T-helper 1 cell treated with Interleukin-12 subunit alpha and Interleukin-12 subunit beta and Interleukin-4 antibody, amounts not matched to agents 30 μg/mL and 1 μg/mL, for 36 hours (primary cell): ENCODE measurements at regions not wholly inside any gene's neighbourhood (a gene's known extent, or its start where the extent isn't known, plus 50 kb on each side); places are given as distances from the start of the nearest gene placed in this dataset.
"Not testable (repeated sequence)": the region's sequence is repeated elsewhere in the genome, so short reads cannot be mapped to it uniquely, and the experiment has no call there.

Experiments
- H3K27ac Mint-ChIP-seq: one replicate; pipeline ENCODE4 v1.8.0; 2021; ENCODE audit warnings: mild to moderate bottlenecking, mixed read lengths
- H3K27me3 Mint-ChIP-seq: one replicate; pipeline ENCODE4 v1.8.0; 2021; ENCODE audit warnings: low read depth, mixed read lengths
- H3K36me3 Mint-ChIP-seq: one replicate; pipeline ENCODE4 v1.8.0; 2021; ENCODE audit warnings: low read depth, mixed read lengths
- H3K4me1 Mint-ChIP-seq: one replicate; pipeline ENCODE4 v1.8.0; 2021; ENCODE audit warnings: low read depth, mixed read lengths
- H3K4me3 Mint-ChIP-seq: one replicate; pipeline ENCODE4 v1.8.0; 2021; ENCODE audit warnings: mild to moderate bottlenecking, moderate library complexity, mixed read lengths
- H3K9me3 Mint-ChIP-seq: one replicate; pipeline ENCODE4 v1.8.0; 2021; ENCODE audit warnings: mixed read lengths

DNA sequence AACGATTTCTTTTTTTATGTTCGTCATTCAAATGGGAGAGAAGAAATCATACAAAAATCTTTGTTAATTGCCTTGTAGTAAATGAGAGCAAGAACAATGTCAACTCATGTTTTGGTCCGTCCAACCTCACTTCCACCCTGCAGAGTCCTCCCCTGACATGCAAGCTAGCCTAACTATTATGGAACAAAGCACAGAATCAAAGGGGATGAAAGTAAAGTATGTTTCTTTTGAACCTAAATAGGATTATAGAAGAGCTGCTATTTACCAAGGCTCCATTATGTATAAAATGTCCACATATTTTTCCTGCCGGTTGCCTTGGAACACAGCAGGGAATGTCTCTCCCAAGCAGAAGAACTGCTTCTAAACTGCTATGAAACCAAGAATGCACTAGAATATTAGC is 161.1 kb downstream of the MRPS30 start:
- Mint-ChIP-seq H3K4me1 (no peaks in the 10 kb centered on the region), H3K27ac (no peak overlapping the region), H3K27me3 (no peaks in the 10 kb centered on the region), H3K36me3 (no peaks in the 10 kb centered on the region), H3K4me3 (no peak overlapping the region), H3K9me3 (no peaks in the 10 kb centered on the region)

DNA sequence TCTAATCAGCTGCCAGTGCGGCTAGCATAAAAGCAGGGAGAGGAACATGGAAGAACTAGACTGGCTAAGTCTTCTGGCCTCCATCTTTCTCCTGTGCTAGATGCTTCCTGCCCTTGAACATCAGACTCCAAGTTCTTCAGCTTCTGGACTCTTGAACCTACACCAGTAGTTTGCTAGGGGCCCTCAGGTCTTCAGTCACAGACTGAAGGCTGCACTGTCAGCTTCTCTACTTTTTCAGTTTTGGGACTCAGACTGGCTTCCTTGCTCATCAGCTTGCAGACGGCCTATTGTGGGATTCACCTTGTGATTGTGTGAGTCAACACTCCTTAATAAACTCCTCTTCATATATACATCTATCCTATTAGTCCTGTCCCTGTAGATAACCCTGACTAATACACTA is 162.2 kb downstream of the MRPS30 start:
- not testable (repeated sequence) for H3K4me1 Mint-ChIP-seq, H3K27ac Mint-ChIP-seq, H3K9me3 Mint-ChIP-seq, H3K4me3 Mint-ChIP-seq, H3K36me3 Mint-ChIP-seq, H3K27me3 Mint-ChIP-seq

DNA sequence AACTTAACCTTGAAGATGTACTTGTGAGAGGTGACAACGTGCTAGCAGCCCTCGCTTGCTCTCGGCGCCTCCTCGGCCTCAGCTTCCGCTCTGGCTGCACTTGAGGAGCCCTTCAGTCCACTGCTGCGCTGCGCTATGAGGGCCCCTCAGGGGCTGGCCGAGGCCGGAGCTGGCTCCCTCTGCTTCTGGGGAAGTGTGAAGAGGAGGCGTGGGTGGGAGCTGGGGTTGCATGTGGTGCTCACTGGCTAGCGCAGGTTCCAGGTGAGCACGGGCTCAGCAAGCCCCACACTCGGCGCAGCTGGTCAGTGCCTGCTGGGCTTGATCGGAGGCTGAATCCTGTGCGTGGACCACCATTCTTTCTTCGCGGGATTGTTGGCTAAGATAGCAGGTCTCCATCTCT is 166.1 kb downstream of the MRPS30 start:
- Mint-ChIP-seq H3K36me3 (no peaks in the 10 kb centered on the region), H3K9me3 (peaks cover 14% of the 10 kb centered on the region), H3K27ac (no peak overlapping the region), H3K4me1 (no peaks in the 10 kb centered on the region), H3K27me3 (no peaks in the 10 kb centered on the region), H3K4me3 (no peak overlapping the region)

GRCh38 chr5:44981708-44982107 is 173.0 kb downstream of the MRPS30 start:
- H3K27ac Mint-ChIP-seq = no peak overlapping the region
- no peaks in the 10 kb centered on the region for H3K27me3 Mint-ChIP-seq
- H3K9me3 Mint-ChIP-seq = peaks cover 63% of the 10 kb centered on the region
- H3K4me1 Mint-ChIP-seq = no peaks in the 10 kb centered on the region
- H3K36me3 Mint-ChIP-seq = no peaks in the 10 kb centered on the region
- H3K4me3 Mint-ChIP-seq = no peak overlapping the region

- H3K4me3 Mint-ChIP-seq = no peak overlapping the region
- H3K27ac Mint-ChIP-seq = no peak overlapping the region
- no peaks in the 10 kb centered on the region for H3K36me3 Mint-ChIP-seq
- H3K9me3 Mint-ChIP-seq = peaks cover 66% of the 10 kb centered on the region
- H3K27me3 Mint-ChIP-seq = no peaks in the 10 kb centered on the region
- H3K4me1 Mint-ChIP-seq = no peaks in the 10 kb centered on the region
These were observed 174.3 kb downstream of the MRPS30 start for GRCh38 chr5:44983006-44983405.

DNA sequence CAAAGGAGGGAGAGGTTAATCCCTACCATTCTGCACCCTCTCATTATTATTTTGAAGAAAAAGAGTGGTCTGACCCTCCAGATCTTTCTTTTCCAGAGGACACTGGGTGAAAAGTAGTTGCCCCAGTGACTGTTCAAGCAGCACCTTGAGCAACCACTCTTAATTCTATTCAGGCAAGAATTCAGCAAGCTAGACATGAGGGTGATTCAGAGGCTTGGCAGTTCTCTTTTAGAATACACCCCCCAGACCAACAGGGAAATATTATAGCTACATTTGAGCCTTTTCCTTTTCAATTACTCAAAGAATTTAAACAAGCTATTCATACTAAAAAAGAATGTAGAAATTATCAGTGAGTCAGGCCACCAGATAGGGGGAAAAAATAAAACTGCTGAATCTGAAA is 178.3 kb downstream of the MRPS30 start:
- H3K4me1 Mint-ChIP-seq = no peaks in the 10 kb centered on the region
- no peaks in the 10 kb centered on the region for H3K27me3 Mint-ChIP-seq
- H3K27ac Mint-ChIP-seq = no peak overlapping the region
- H3K9me3 Mint-ChIP-seq = peaks cover 58% of the 10 kb centered on the region
- no peaks in the 10 kb centered on the region for H3K36me3 Mint-ChIP-seq
- H3K4me3 Mint-ChIP-seq = no peak overlapping the region

DNA sequence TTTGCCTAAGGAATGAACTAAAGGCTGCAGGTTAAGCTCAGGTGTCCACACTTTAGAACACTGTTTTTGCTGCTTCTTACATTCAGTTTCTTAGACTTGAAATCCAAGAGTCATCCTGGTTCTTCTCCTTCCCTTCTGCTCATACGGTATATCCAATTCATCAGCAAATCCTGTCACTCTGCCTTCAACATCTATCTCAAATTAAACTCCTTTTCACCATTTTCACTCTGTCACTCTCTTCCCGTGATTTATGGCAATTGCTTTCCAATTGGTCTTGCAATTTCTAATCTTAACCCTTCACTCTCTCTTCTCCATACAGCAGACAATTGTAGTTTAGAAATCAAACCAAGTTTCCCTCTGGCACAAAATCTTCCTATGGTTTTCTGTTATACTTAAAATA is 182.9 kb downstream of the MRPS30 start:
- Mint-ChIP-seq H3K4me1 (no peaks in the 10 kb centered on the region), H3K36me3 (no peaks in the 10 kb centered on the region), H3K27ac (no peak overlapping the region), H3K4me3 (no peak overlapping the region), H3K27me3 (no peaks in the 10 kb centered on the region), H3K9me3 (peaks cover 26% of the 10 kb centered on the region)

DNA sequence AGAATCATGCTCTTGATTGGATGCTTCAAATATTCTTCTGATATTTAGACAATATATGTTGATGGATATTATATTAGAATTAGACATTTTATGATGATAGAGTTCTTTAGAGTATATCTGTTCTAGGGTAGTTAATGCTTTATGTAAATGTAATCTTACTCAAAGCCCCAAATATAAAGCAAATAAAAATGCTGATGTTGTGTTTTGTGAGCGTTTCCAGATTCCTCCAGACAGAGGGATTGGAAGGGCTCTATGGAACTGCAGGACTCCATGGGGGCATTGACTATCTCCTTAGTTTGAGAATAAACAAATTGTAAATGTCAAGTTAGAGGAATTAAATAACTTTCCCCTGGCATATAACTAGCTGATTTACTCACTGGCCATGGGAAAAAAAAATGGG is 184.5 kb downstream of the MRPS30 start:
- Mint-ChIP-seq H3K27ac (no peak overlapping the region), H3K4me3 (no peak overlapping the region), H3K9me3 (peaks cover 17% of the 10 kb centered on the region), H3K36me3 (no peaks in the 10 kb centered on the region), H3K27me3 (no peaks in the 10 kb centered on the region), H3K4me1 (peaks cover 3% of the 10 kb centered on the region)

DNA sequence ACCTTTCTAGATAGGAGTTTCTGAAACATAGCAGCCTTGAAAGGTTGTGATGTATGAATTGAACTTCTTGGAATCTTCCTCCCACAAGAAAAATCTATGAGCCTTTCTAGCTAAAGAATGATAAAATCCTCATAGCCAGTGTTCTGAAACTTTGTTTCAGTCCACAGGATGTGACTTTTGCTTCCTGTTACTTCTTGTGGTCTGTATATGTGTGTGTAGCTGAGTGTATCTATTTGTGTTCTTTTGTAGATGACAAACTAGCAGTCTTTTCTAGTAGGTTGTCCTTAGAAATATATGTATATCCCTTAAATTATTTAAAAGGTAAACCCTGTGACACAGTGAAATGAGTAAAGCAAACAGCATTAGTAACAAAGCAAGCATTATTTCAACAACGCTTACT is 188.8 kb downstream of the MRPS30 start:
- Mint-ChIP-seq H3K4me1 (peaks cover 3% of the 10 kb centered on the region), H3K36me3 (no peaks in the 10 kb centered on the region), H3K4me3 (no peak overlapping the region), H3K9me3 (no peaks in the 10 kb centered on the region), H3K27ac (no peak overlapping the region), H3K27me3 (no peaks in the 10 kb centered on the region)

GRCh38 chr5:45007102-45007501 is 198.4 kb downstream of the MRPS30 start:
- not testable (repeated sequence) for H3K36me3 Mint-ChIP-seq, H3K27ac Mint-ChIP-seq, H3K4me3 Mint-ChIP-seq, H3K27me3 Mint-ChIP-seq, H3K9me3 Mint-ChIP-seq, H3K4me1 Mint-ChIP-seq

- Mint-ChIP-seq H3K4me1 (no peaks in the 10 kb centered on the region), H3K9me3 (peaks cover 12% of the 10 kb centered on the region), H3K4me3 (no peak overlapping the region)
These were observed 208.8 kb downstream of the MRPS30 start for GRCh38 chr5:45017568-45017967.

DNA sequence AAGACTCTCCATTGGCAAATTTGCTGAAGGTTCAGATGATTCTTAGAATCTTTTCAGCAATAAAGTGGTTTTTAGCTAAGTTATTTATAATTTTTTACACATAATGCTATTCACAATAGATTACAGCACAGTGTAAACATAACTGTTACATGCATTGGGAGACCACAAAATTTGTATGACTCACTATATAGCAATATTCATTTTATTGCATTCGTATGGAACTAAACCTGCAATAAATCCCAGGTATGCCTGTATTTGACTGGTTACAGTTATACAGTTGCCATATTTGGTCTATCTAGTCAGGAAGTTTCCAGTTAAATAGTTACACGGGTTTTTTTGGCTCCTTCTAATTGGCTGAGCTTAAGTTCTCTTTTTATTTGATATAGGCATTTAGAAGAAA is 220.8 kb downstream of the MRPS30 start:
- Mint-ChIP-seq H3K4me3 (no peak overlapping the region), H3K4me1 (no peaks in the 10 kb centered on the region), H3K27me3 (no peaks in the 10 kb centered on the region), H3K9me3 (peaks cover 6% of the 10 kb centered on the region), H3K36me3 (no peaks in the 10 kb centered on the region), H3K27ac (no peak overlapping the region)

More at GRCh38 chr5:45017568-45017967, 208.8 kb downstream of the MRPS30 start:
- H3K27me3 Mint-ChIP-seq = no peaks in the 10 kb centered on the region
- H3K36me3 Mint-ChIP-seq = no peaks in the 10 kb centered on the region
- no peak overlapping the region for H3K27ac Mint-ChIP-seq

GRCh38 chr5:45035991-45036390 is 227.2 kb downstream of the MRPS30 start:
- H3K27me3 Mint-ChIP-seq = no peaks in the 10 kb centered on the region
- no peak overlapping the region for H3K27ac Mint-ChIP-seq
- no peaks in the 10 kb centered on the region for H3K4me1 Mint-ChIP-seq
- no peak overlapping the region for H3K4me3 Mint-ChIP-seq
- H3K9me3 Mint-ChIP-seq = no peaks in the 10 kb centered on the region
- H3K36me3 Mint-ChIP-seq = no peaks in the 10 kb centered on the region

GRCh38 chr5:45037927-45038326 is 229.2 kb downstream of the MRPS30 start:
- Mint-ChIP-seq H3K4me1 (no peaks in the 10 kb centered on the region), H3K4me3 (no peak overlapping the region), H3K27ac (no peak overlapping the region), H3K9me3 (no peaks in the 10 kb centered on the region), H3K27me3 (no peaks in the 10 kb centered on the region), H3K36me3 (no peaks in the 10 kb centered on the region)

GRCh38 chr5:45038366-45038987 is 229.7 kb downstream of the MRPS30 start:
- no peak overlapping the region for H3K4me3 Mint-ChIP-seq
- H3K36me3 Mint-ChIP-seq = no peaks in the 10 kb centered on the region
- no peak overlapping the region for H3K27ac Mint-ChIP-seq
- no peaks in the 10 kb centered on the region for H3K4me1 Mint-ChIP-seq
- no peaks in the 10 kb centered on the region for H3K9me3 Mint-ChIP-seq
- no peaks in the 10 kb centered on the region for H3K27me3 Mint-ChIP-seq

DNA sequence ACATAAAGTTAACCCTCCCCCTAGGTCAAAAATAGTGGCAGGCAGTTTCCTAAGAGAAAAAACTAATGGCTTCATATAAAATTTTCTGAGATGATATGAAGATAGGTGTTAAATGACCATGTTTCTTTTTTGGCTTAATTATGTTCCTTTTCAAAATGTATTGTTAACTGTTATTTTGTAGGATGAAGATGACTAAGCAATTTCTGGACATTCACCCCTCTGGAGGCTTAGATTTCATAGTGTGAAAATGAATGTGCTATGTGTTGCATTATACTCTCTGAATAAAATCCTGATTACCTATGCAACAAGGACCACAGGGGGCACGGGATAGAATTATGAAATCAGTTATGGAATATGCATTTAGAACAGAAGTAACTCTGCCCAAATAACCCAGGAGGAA is 233.5 kb downstream of the MRPS30 start:
- no peaks in the 10 kb centered on the region for H3K27me3 Mint-ChIP-seq

More for the DNA sequence above, 233.5 kb downstream of the MRPS30 start:
- no peaks in the 10 kb centered on the region for H3K9me3 Mint-ChIP-seq
- no peak overlapping the region for H3K27ac Mint-ChIP-seq
- no peaks in the 10 kb centered on the region for H3K36me3 Mint-ChIP-seq
- H3K4me3 Mint-ChIP-seq = no peak overlapping the region
- no peaks in the 10 kb centered on the region for H3K4me1 Mint-ChIP-seq
